ENCODE measurements at regions not wholly inside any gene's neighbourhood (a gene's known extent, or its start where the extent isn't known, plus 50 kb on each side); places are given as distances from the start of the nearest gene placed in this dataset.

GRCh38 chr1:185556561-185556960 is 177.6 kb upstream of the HMCN1 start:
- H3K9me3 ChIP-seq (ENCODE audit: low read length) = no peaks in the 10 kb centered on the region
- H3K27me3 ChIP-seq (ENCODE audit: insufficient read depth, low read length) = no peaks in the 10 kb centered on the region
- H2AFZ ChIP-seq (ENCODE audit: low read length) = no peak overlapping the region
- TF ChIP-seq EZH2 (IDR thresholded peaks at IDR 0.05; ENCODE audit: borderline replicate concordance, low read length) (no peak), CTCF (IDR thresholded peaks at IDR 0.05; ENCODE audit: low read length) (no peak)
- no peak overlapping the region for H3K4me2 ChIP-seq (ENCODE audit: low read length)
- no peaks in the 10 kb centered on the region for H3F3A ChIP-seq (ENCODE audit: insufficient read depth, low read length)
- H3K4me1 ChIP-seq (ENCODE audit: insufficient read depth, low read length, severe bottlenecking) = peaks cover 26% of the 10 kb centered on the region
- no peak overlapping the region for H3K27ac ChIP-seq (ENCODE audit: low read depth, low read length, poor library complexity, severe bottlenecking)
- no peak overlapping the region for H3K4me3 ChIP-seq (ENCODE audit: low read depth, low read length, poor library complexity, severe bottlenecking)
- H3K9ac ChIP-seq (ENCODE audit: low read length) = no peak overlapping the region
- no peaks in the 10 kb centered on the region for H4K20me1 ChIP-seq (ENCODE audit: insufficient read depth, low read length)
- H3K36me3 ChIP-seq (ENCODE audit: insufficient read depth, low read length) = no peaks in the 10 kb centered on the region
- no peaks in the 10 kb centered on the region for H3K79me2 ChIP-seq (ENCODE audit: insufficient read depth, low read length)
- no peaks in the 10 kb centered on the region for H3K9me2 ChIP-seq (ENCODE audit: low read depth, low read length)

- no peaks in the 10 kb centered on the region for H3K9me2 ChIP-seq (ENCODE audit: low read depth, low read length)
- no peak overlapping the region for H3K27ac ChIP-seq (ENCODE audit: low read depth, low read length, poor library complexity, severe bottlenecking)
- H3K4me2 ChIP-seq (ENCODE audit: low read length) = no peak overlapping the region
- no peaks in the 10 kb centered on the region for H3K9me3 ChIP-seq (ENCODE audit: low read length)
- H3K36me3 ChIP-seq (ENCODE audit: insufficient read depth, low read length) = no peaks in the 10 kb centered on the region
- H2AFZ ChIP-seq (ENCODE audit: low read length) = no peak overlapping the region
- H3K79me2 ChIP-seq (ENCODE audit: insufficient read depth, low read length) = no peaks in the 10 kb centered on the region
- H3F3A ChIP-seq (ENCODE audit: insufficient read depth, low read length) = no peaks in the 10 kb centered on the region
- no peaks in the 10 kb centered on the region for H4K20me1 ChIP-seq (ENCODE audit: insufficient read depth, low read length)
- H3K4me1 ChIP-seq (ENCODE audit: insufficient read depth, low read length, severe bottlenecking) = peaks cover 18% of the 10 kb centered on the region
- H3K9ac ChIP-seq (ENCODE audit: low read length) = no peak overlapping the region
- no peak overlapping the region for H3K4me3 ChIP-seq (ENCODE audit: low read depth, low read length, poor library complexity, severe bottlenecking)
- H3K27me3 ChIP-seq (ENCODE audit: insufficient read depth, low read length) = no peaks in the 10 kb centered on the region
- no peak for TF ChIP-seq CTCF (IDR thresholded peaks at IDR 0.05; ENCODE audit: low read length)
- TF ChIP-seq EZH2 (IDR thresholded peaks at IDR 0.05; ENCODE audit: borderline replicate concordance, low read length) = no peak
Measured at GRCh38 chr1:185555743-185556142, 178.4 kb upstream of the HMCN1 start.

- Histone ChIP-seq H3F3A (ENCODE audit: insufficient read depth, low read length) (no peaks in the 10 kb centered on the region), H3K79me2 (ENCODE audit: insufficient read depth, low read length) (no peaks in the 10 kb centered on the region), H3K4me1 (ENCODE audit: insufficient read depth, low read length, severe bottlenecking) (no peaks in the 10 kb centered on the region), H3K4me2 (ENCODE audit: low read length) (no peak overlapping the region), H3K27me3 (ENCODE audit: insufficient read depth, low read length) (no peaks in the 10 kb centered on the region), H3K4me3 (ENCODE audit: low read depth, low read length, poor library complexity, severe bottlenecking) (no peak overlapping the region), H2AFZ (ENCODE audit: low read length) (no peak overlapping the region), H3K36me3 (ENCODE audit: insufficient read depth, low read length) (no peaks in the 10 kb centered on the region), H4K20me1 (ENCODE audit: insufficient read depth, low read length) (no peaks in the 10 kb centered on the region), H3K9me2 (ENCODE audit: low read depth, low read length) (no peaks in the 10 kb centered on the region), H3K9ac (ENCODE audit: low read length) (no peak overlapping the region), H3K27ac (ENCODE audit: low read depth, low read length, poor library complexity, severe bottlenecking) (no peak overlapping the region), H3K9me3 (ENCODE audit: low read length) (no peaks in the 10 kb centered on the region)
- TF ChIP-seq EZH2 (IDR thresholded peaks at IDR 0.05; ENCODE audit: borderline replicate concordance, low read length) = no peak
- no peak for TF ChIP-seq CTCF (IDR thresholded peaks at IDR 0.05; ENCODE audit: low read length)
Measured at GRCh38 chr1:185551008-185551407, 183.2 kb upstream of the HMCN1 start.
